ENCODE measurements at regions not wholly inside any gene's neighbourhood (a gene's known extent, or its start where the extent isn't known, plus 50 kb on each side); places are given as distances from the start of the nearest gene placed in this dataset.

GRCh38 chr5:66234241-66234640 is 90.1 kb downstream of the SREK1 start:
- WGBS (ENCODE audit: low lambda C conversion rate), result 40% methylated on average over 2 of the region's 8 CpGs
- TF ChIP-seq MAX (IDR thresholded peaks at IDR 0.05; ENCODE audit: low read depth), result no peak
- TF ChIP-seq RFX5 (IDR thresholded peaks at IDR 0.05; ENCODE audit: low read length), result no peak
- TF ChIP-seq TEAD4 (IDR thresholded peaks at IDR 0.05; ENCODE audit: borderline replicate concordance, insufficient read depth), result no peak
- TF ChIP-seq POLR2AphosphoS5 (IDR thresholded peaks at IDR 0.05; ENCODE audit: low read depth, low read length), result no peak
- TF ChIP-seq RXRA (IDR thresholded peaks at IDR 0.05; ENCODE audit: borderline replicate concordance, low read depth), result no peak
- no peak for TF ChIP-seq MXI1 (IDR thresholded peaks at IDR 0.05; ENCODE audit: low read depth, low read length)
- ChIA-PET POLR2A (no interaction called here), CTCF (no interaction called here)
- Histone ChIP-seq H3K9ac (no peak overlapping the region), H3K79me2 (ENCODE audit: insufficient read depth) (no peaks in the 10 kb centered on the region), H3K36me3 (replicated peaks in 1 of 2; ENCODE audit: control insufficient read depth in 1 of 2, insufficient read depth in 2 of 2, low read length in 1 of 2) (no peaks in the 10 kb centered on the region), H3K9me2 (no peaks in the 10 kb centered on the region), H4K20me1 (ENCODE audit: insufficient read depth) (no peaks in the 10 kb centered on the region), H3F3A (replicated peaks; ENCODE audit: insufficient read depth) (no peaks in the 10 kb centered on the region), H3K4me3 (ENCODE audit: low read depth in 2 of 2, low read length in 1 of 2) (no peak overlapping the region), H3K27me3 (ENCODE audit: insufficient read depth) (no peaks in the 10 kb centered on the region; the same call in 1 of the 2 replicates), H3K4me1 (ENCODE audit: control insufficient read depth in 1 of 2, insufficient read depth in 2 of 2, low read depth in 1 of 2, low read length in 1 of 2) (peaks cover 0 to 3% of the 10 kb centered on the region in 2 experiments; a peak in 1 of 4 replicates), H2AFZ (ENCODE audit: low read depth) (no peak overlapping the region), H3K27ac (ENCODE audit: low read depth in 2 of 2, low read length in 1 of 2) (no peak overlapping the region; a peak in 1 of 4 replicates), H3K4me2 (no peak overlapping the region), H3K9me3 (no peaks in the 10 kb centered on the region)
- DNase-seq, result no peak

- ChIA-PET POLR2A (no interaction called here), CTCF (no interaction called here)
- Histone ChIP-seq H3K9me3 (no peaks in the 10 kb centered on the region), H3K27me3 (ENCODE audit: insufficient read depth) (peaks cover 7% of the 10 kb centered on the region; the same call in 1 of the 2 replicates), H4K20me1 (ENCODE audit: insufficient read depth) (no peaks in the 10 kb centered on the region), H2AFZ (ENCODE audit: low read depth) (no peak overlapping the region), H3K9ac (no peak overlapping the region), H3K9me2 (no peaks in the 10 kb centered on the region), H3F3A (replicated peaks; ENCODE audit: insufficient read depth) (no peaks in the 10 kb centered on the region), H3K79me2 (ENCODE audit: insufficient read depth) (no peaks in the 10 kb centered on the region), H3K36me3 (replicated peaks in 1 of 2; ENCODE audit: control insufficient read depth in 1 of 2, insufficient read depth in 2 of 2, low read length in 1 of 2) (no peaks in the 10 kb centered on the region), H3K4me1 (ENCODE audit: control insufficient read depth in 1 of 2, insufficient read depth in 2 of 2, low read depth in 1 of 2, low read length in 1 of 2) (peaks cover 0 to 3% of the 10 kb centered on the region in 2 experiments; a peak in 1 of 4 replicates), H3K4me2 (no peak overlapping the region), H3K4me3 (ENCODE audit: low read depth in 2 of 2, low read length in 1 of 2) (no peak overlapping the region), H3K27ac (ENCODE audit: low read depth in 2 of 2, low read length in 1 of 2) (no peak overlapping the region)
- DNase-seq, result no peak
- TF ChIP-seq MAX (IDR thresholded peaks at IDR 0.05; ENCODE audit: low read depth), result no peak
- TF ChIP-seq EZH2phosphoT487 (IDR thresholded peaks at IDR 0.05; ENCODE audit: borderline replicate concordance, low read depth), result no peak
- TF ChIP-seq FOSL2 (IDR thresholded peaks at IDR 0.05; ENCODE audit: borderline replicate concordance, low read depth), result no peak
- no peak for TF ChIP-seq MEF2A (IDR thresholded peaks at IDR 0.05; ENCODE audit: borderline replicate concordance, low read depth)
- TF ChIP-seq CTCF (IDR thresholded peaks at IDR 0.05), result no peak
- TF ChIP-seq JUND (IDR thresholded peaks at IDR 0.05), result no peak
- no peak for TF ChIP-seq CHD2 (IDR thresholded peaks at IDR 0.05; ENCODE audit: low read length, partially characterized antibody)
- no peak for TF ChIP-seq FOXM1 (IDR thresholded peaks at IDR 0.05; ENCODE audit: low read depth)
- TF ChIP-seq PBX3 (IDR thresholded peaks at IDR 0.05), result no peak
- WGBS (ENCODE audit: low lambda C conversion rate), result 36% methylated on average over 6 of the region's 6 CpGs
Measured at GRCh38 chr5:66238435-66238834, 94.3 kb downstream of the SREK1 start.
